GDM1 (cell line): ENCODE measurements at regions not wholly inside any gene's neighbourhood (a gene's known extent, or its start where the extent isn't known, plus 50 kb on each side); places are given as distances from the start of the nearest gene placed in this dataset.
"Not testable (repeated sequence)": the region's sequence is repeated elsewhere in the genome, so short reads cannot be mapped to it uniquely, and the experiment has no call there.

Experiments
- DNase-seq: peaks from one replicate; lab custom pipeline; 2025; lab: John Stamatoyannopoulos, UW

DNA sequence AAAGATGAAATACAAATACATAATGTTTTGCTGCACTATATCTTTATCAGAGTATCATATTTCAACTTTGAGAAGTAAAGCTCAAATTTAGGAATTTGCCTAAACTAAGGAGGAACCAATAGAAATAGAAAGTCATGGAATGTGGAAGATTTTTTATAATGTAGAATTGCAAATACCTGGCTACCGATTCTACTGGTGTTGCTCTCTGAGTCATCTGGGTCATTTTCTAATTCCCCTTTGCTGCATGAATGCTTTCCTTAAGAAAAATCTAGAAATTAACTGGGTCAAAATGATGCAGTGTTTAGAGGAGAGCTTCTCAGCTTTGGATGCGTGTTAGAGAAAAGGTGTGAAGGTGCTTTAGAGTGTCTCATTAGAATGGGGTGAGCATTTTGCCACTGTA, 568.9 kb upstream of the ANKRD30A start:
- no peak for DNase-seq

DNA sequence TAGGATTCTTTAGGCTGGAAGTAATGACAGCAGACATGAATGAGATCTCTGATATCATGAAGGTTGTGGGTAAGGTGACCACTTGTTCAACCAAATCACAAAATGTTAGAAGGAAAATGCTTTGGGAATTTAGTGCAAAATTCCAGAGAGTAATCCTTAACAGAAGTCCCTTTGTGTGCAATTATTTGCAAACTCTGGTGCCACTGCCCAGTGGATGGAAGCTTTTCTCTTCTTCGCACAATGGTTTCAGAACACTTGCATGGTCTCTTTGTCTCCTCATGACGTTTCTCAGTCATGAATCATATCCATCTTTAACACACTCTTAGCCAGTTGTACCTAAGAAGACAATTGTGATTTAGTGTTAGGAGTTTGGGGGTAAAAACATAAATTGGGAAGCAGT, 570.4 kb upstream of the ANKRD30A start:
- no peak for DNase-seq

GRCh38 chr10:36547965-36548364, 577.4 kb upstream of the ANKRD30A start:
- no peak for DNase-seq

- DNase-seq: no peak
Observed at GRCh38 chr10:36542493-36542892, 582.9 kb upstream of the ANKRD30A start.

DNA sequence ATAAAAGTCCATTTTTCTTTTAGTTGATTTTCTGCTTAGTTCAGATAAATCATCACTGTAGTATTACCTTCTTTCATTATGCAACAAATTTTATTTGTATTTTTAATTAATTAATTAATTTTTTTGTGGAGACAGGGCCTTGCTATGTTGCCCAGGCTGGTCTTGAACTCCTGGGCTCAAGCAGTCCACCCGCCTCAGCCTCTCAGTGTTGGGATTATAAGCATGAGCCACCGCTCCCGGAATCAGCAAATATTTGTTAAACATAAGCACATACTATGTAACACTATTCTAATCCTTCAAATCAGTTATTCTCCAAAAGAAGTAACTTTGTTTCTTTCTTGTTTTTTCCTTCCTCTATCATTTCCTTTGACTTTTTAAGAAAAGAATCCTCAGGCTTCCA, 584.8 kb upstream of the ANKRD30A start:
- DNase-seq: no peak

DNA sequence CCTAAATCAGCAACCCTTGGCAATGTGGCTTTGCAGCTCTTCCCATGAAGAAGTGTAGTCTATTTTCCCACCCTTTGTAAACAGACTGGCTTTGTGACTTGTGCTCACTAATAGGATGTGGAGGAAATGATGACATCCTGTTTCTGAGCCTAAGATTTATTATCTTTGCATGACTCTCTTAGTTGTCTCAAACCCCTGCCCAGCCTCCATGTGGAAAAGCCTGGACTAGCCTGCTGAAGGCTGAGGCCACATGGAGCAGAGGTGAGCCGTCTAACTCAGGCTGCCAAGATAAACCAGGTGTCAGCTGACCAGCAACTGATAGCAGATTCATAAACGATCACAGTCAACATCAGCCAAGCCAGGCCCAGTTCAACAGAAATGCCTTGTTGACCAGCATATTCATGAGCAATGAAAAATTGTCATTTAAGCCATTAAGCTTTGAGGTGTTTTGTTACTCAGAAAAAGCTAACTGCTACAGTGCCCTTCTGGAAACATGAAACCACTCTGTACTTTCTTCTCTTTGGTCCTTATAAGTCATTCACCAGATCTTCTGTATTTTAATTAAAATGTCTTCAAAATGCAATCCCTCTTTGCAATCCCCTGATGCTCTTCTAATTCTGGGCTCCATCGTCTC, 586.3 kb upstream of the ANKRD30A start:
- DNase-seq: peak; percentile 47

GRCh38 chr10:36534471-36535002, 590.9 kb upstream of the ANKRD30A start:
- peak; percentile 94 for DNase-seq

DNA sequence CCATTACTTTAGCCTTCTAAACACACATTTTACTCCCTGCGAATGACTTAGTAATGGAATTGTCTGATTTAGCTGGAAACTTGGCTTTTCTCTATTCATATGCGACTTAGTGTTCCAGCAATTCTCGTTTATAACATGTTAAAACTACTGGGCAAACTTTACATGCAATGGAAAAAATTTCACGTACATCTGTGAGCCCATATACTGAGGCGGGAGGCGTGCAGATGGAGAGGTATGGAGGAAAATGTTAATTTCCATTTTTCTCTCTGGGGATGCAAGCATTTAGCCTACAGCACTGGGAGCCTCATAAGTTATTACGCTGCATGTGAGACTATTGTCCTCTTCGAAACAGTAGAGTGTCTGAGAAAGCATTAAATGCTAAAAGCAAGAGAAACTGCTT, 591.5 kb upstream of the ANKRD30A start:
- no peak for DNase-seq

DNA sequence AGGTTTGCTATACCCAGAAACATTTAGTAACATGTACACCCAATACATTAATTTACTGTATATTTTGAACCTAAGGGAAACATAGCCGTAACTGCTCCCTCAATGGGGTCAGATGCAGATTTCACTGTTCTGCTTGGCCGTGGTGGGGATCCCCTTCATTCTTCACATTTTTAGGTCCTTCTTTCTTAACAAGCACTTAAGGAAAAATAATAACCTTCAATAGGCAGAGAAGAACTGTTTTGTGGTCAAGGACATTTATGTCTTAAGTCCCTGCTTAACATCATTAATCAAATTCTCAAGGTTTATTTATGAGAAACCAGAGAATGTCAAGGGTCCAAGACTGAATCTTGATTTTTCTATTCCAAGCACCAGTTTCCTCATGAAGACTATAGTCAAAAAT, 592.1 kb upstream of the ANKRD30A start:
- no peak for DNase-seq

DNA sequence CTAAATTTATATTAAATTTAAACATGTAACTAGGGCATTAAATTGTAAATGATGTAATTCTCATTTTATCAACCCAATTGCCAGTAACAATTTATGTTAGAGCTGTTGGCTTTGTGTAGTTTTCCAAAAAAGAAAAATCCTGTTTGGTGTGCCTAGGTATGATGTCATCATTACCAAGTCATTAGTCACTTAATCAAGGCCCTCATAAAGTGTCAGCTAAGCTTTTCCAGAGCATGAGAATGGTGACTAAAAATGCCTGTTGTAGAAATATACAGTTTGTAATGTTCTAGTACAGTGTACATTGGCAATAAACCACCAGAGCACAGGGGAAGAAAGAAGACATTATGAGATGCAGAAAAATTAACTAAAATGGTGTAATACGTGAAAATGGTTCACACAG, 593.8 kb upstream of the ANKRD30A start:
- no peak for DNase-seq

DNA sequence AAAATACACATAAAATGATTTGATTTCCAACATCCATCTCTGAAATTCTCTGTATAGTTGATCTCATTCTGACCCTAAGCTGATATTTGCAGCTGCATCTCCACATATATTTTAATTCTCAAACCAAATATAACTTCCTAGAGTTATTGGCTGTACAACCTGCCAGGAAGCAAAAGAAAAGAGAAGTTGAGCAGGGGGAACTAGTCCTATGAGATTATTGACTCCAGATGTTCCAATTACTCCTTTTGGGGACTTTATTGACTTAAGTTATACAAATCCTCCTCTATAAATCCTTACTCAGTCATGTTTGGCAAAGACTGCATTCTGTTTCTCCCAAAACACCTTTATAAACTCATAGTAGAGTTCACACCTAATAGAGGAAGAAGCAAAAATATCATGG, 599.4 kb upstream of the ANKRD30A start:
- DNase-seq: no peak

- not testable (repeated sequence) for DNase-seq
Observed at GRCh38 chr10:36524126-36524525, 601.3 kb upstream of the ANKRD30A start.

DNA sequence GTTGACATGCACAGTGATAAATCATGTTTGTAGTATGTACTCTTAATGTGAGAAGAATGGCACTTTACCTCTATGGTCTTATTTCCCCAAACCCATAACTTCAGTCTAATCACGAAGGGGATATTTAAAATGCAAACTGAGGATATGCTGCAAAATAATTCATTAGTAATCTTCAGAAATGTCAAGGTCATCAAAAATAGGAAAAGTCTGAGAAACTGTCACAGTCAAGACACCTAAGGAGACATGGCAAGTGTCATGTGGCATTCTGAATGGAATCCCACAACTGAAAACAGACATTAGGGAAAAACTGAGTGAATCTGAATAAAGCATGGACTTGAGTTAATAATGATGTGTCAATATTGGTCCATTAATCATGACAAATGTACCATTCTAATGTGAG, 605.5 kb upstream of the ANKRD30A start:
- no peak for DNase-seq

GRCh38 chr10:36516281-36516680, 609.1 kb upstream of the ANKRD30A start:
- no peak for DNase-seq

- DNase-seq: no peak
Observed at GRCh38 chr10:36515319-36515718, 610.1 kb upstream of the ANKRD30A start.

DNA sequence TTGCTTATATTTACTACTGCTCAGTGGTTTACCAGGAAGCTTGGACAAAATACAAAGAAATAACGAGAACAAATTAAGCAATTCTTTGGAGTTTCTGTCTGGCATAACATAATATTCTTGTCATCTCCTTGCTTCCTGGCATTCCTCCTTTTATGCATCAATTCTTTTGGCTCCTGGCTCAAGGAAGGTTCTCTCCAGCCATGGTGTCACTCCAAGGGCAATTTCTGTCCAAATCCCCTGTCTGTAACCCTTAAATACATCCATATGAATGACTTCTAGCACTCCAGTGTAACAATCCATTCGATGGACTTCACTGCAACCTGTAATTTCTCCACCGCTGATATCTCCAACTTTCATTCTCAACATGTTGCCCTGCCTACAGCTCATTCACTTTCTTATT, 617.7 kb upstream of the ANKRD30A start:
- no peak for DNase-seq

- no peak for DNase-seq
Observed at GRCh38 chr10:36506697-36507496, 618.5 kb upstream of the ANKRD30A start.

- no peak for DNase-seq
Observed at GRCh38 chr10:36506261-36506660, 619.1 kb upstream of the ANKRD30A start.

GRCh38 chr10:36504758-36505157, 620.6 kb upstream of the ANKRD30A start:
- DNase-seq: no peak

- no peak for DNase-seq
Observed at GRCh38 chr10:36500266-36500665, 625.1 kb upstream of the ANKRD30A start.

DNA sequence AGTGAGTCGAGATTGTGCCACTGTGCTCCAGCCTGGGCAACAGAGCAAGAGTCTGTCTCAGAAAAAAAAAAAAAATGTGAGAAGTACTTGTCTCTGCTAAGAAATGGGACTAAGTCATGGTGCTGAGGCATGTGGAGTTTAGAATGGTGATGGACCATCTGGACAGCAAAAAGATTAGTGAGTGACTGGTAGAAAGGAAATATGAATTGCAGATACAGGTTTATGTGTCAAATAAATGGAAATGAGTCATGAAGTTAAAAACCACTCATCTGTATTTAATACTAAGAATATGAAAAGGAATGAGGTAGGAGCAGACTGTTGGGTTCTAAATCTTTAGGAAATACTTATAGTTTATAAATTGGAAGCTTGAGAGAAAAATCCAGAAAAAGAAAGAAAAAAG, 625.7 kb upstream of the ANKRD30A start:
- DNase-seq: no peak

GRCh38 chr10:36496758-36497157, 628.6 kb upstream of the ANKRD30A start:
- DNase-seq: no peak

GRCh38 chr10:36494371-36494770, 631.0 kb upstream of the ANKRD30A start:
- DNase-seq: no peak

- DNase-seq: no peak
Observed at GRCh38 chr10:36493516-36493880, 631.9 kb upstream of the ANKRD30A start.
